ENCODE measurements at regions not wholly inside any gene's neighbourhood (a gene's known extent, or its start where the extent isn't known, plus 50 kb on each side); places are given as distances from the start of the nearest gene placed in this dataset.
"Not testable (repeated sequence)": the region's sequence is repeated elsewhere in the genome, so short reads cannot be mapped to it uniquely, and the experiment has no call there.

DNA sequence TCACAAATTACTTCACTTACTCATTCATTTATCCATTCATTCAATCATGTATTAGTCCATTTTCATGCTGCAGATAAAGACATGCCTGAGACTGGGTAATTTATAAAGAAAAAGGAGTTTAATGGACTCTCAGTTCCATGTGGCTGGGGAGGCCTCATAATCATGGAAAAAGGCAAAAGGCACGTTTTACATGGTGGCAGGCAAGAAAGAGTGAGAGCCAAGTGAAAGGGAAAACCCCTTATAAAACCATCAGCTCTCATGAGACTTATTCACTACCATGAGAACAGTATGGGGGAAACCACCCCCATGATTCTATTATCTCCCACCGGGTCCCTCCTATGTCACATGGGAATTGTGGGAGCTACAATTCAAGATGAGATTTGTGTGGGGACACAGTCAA, 452.0 kb downstream of the MIAT start:
- H3K27me3 Mint-ChIP-seq, result peaks cover 11% of the 10 kb centered on the region
- H3K27ac Mint-ChIP-seq; H4K20me1 ChIP-seq (ENCODE audit: control insufficient read depth, insufficient read depth, low read length, poor library complexity, severe bottlenecking); H3K9ac ChIP-seq (ENCODE audit: low read length); H3K4me1 ChIP-seq (ENCODE audit: control insufficient read depth in 2 of 2, insufficient read depth in 2 of 2, low read length in 2 of 2); ATAC-seq (ENCODE audit: low read depth); H3K4me2 ChIP-seq (replicated peaks; ENCODE audit: low read depth, low read length, poor library complexity, severe bottlenecking); H2AFZ ChIP-seq (ENCODE audit: insufficient read depth, low read depth, low read length, poor library complexity, severe bottlenecking); CTCF ChIA-PET; H3K27me3 ChIP-seq (replicated peaks in 1 of 4; ENCODE audit: control extremely low read depth in 1 of 4, control insufficient read depth in 3 of 4, insufficient read depth in 4 of 4, low read length in 3 of 4); POLR2A ChIA-PET; H3K79me2 ChIP-seq (ENCODE audit: control insufficient read depth, insufficient read depth, low read length); DNase-seq; H3K36me3 ChIP-seq (replicated peaks in 1 of 2; ENCODE audit: control extremely low read depth in 1 of 2, control insufficient read depth in 1 of 2, extremely low read depth in 1 of 2, insufficient read depth in 2 of 2, low read length in 1 of 2); H3K4me3 Mint-ChIP-seq; H3K9me3 Mint-ChIP-seq (ENCODE audit: insufficient read depth); H3K4me3 ChIP-seq (ENCODE audit: control extremely low read depth in 1 of 5, extremely low read depth in 1 of 5, insufficient read depth in 1 of 5, low read depth in 2 of 5, low read length in 4 of 5); H3K27ac ChIP-seq (ENCODE audit: low read length in 2 of 2); intact Hi-C loops (cut with micrococcal nuclease); H3K4me1 Mint-ChIP-seq: not testable (repeated sequence)
- no CpG with 5 or more reads among the region's 2 CpGs for WGBS (ENCODE audit: insufficient coverage)
- H3K9me3 ChIP-seq (ENCODE audit: control extremely low read depth in 1 of 3, control insufficient read depth in 2 of 3, insufficient read depth in 1 of 3, low read length in 2 of 3), result peaks cover 0 to 10% (median 0%) of the 10 kb centered on the region in 3 donors

DNA sequence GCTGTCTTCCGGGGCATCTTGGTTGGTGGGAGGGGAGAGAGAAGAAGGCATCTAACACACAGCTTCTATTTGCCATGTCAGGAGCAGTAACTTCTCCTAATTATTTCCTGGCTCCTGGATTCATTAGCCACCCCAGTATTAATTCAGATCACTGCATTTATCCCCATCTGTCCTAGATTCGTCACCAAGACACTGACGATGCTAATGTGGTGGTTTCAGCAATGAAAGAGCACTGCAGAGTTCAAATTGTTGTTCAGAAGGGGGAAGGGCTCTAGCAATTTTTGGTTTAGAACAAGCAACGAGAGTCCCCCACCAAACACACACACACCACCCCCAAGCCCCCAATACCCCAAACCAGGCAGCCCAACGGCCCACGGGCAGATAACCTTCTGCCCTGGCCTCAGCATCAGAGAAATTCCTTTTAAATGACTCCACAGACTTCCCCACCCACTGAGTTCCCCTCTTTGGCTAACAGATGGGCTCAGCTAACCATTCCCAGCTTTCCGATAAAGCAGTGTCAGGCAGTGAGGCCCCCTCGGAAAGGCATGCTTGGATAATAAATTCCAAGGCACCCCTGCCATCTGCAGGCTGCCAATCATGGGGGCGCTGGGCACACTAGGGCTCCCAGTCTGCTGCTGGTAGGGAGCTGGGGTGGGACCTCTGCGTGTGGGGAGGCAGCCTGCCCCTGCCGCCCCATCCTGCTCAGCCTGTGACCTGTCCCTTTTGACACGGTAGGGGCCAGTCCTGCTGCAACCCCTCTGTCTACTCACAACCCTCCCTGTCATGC, 453.5 kb downstream of the MIAT start:
- H3K4me3 ChIP-seq (ENCODE audit: control extremely low read depth in 1 of 5, extremely low read depth in 1 of 5, insufficient read depth in 1 of 5, low read depth in 2 of 5, low read length in 4 of 5), result no peak overlapping the region
- H3K27me3 ChIP-seq (replicated peaks in 1 of 4; ENCODE audit: control extremely low read depth in 1 of 4, control insufficient read depth in 3 of 4, insufficient read depth in 4 of 4, low read length in 3 of 4), result peaks cover 0 to 4% (median 0%) of the 10 kb centered on the region in 4 experiments
- intact Hi-C loops (cut with micrococcal nuclease), result no loop called here
- Mint-ChIP-seq H3K4me1 (no peaks in the 10 kb centered on the region), H3K9me3 (ENCODE audit: insufficient read depth) (peaks cover 3% of the 10 kb centered on the region), H3K27me3 (peaks cover 7% of the 10 kb centered on the region), H3K4me3 (no peak overlapping the region), H3K27ac (no peak overlapping the region)
- ChIA-PET POLR2A (no interaction called here), CTCF (no interaction called here)
- H4K20me1 ChIP-seq (ENCODE audit: control insufficient read depth, insufficient read depth, low read length, poor library complexity, severe bottlenecking), result no peaks in the 10 kb centered on the region
- no peaks in the 10 kb centered on the region for H3K36me3 ChIP-seq (replicated peaks in 1 of 2; ENCODE audit: control extremely low read depth in 1 of 2, control insufficient read depth in 1 of 2, extremely low read depth in 1 of 2, insufficient read depth in 2 of 2, low read length in 1 of 2)
- WGBS (ENCODE audit: insufficient coverage), result 38% methylated on average over 9 of the region's 12 CpGs
- no peak for TF ChIP-seq EZH2 (IDR thresholded peaks at IDR 0.05; ENCODE audit: borderline replicate concordance, insufficient read depth, low read depth, low read length, poor library complexity, severe bottlenecking)
- TF ChIP-seq, protein P1, sequence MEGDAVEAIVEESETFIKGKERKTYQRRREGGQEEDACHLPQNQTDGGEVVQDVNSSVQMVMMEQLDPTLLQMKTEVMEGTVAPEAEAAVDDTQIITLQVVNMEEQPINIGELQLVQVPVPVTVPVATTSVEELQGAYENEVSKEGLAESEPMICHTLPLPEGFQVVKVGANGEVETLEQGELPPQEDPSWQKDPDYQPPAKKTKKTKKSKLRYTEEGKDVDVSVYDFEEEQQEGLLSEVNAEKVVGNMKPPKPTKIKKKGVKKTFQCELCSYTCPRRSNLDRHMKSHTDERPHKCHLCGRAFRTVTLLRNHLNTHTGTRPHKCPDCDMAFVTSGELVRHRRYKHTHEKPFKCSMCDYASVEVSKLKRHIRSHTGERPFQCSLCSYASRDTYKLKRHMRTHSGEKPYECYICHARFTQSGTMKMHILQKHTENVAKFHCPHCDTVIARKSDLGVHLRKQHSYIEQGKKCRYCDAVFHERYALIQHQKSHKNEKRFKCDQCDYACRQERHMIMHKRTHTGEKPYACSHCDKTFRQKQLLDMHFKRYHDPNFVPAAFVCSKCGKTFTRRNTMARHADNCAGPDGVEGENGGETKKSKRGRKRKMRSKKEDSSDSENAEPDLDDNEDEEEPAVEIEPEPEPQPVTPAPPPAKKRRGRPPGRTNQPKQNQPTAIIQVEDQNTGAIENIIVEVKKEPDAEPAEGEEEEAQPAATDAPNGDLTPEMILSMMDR (IDR thresholded peaks at IDR 0.05), result no peak
- H3K79me2 ChIP-seq (ENCODE audit: control insufficient read depth, insufficient read depth, low read length), result no peaks in the 10 kb centered on the region
- ATAC-seq (ENCODE audit: low read depth), result no peak
- H3K27ac ChIP-seq (ENCODE audit: low read length in 2 of 2), result no peak overlapping the region
- H3K4me2 ChIP-seq (replicated peaks; ENCODE audit: low read depth, low read length, poor library complexity, severe bottlenecking), result no peak overlapping the region
- H2AFZ ChIP-seq (ENCODE audit: insufficient read depth, low read depth, low read length, poor library complexity, severe bottlenecking), result no peak overlapping the region
- no peak overlapping the region for H3K9ac ChIP-seq (ENCODE audit: low read length)
- H3K4me1 ChIP-seq (ENCODE audit: control insufficient read depth in 2 of 2, insufficient read depth in 2 of 2, low read length in 2 of 2), result no peaks in the 10 kb centered on the region
- DNase-seq, result no peak
- peaks cover 0 to 10% (median 0%) of the 10 kb centered on the region in 3 donors for H3K9me3 ChIP-seq (ENCODE audit: control extremely low read depth in 1 of 3, control insufficient read depth in 2 of 3, insufficient read depth in 1 of 3, low read length in 2 of 3)
